ENCODE measurements at regions not wholly inside any gene's neighbourhood (a gene's known extent, or its start where the extent isn't known, plus 50 kb on each side); places are given as distances from the start of the nearest gene placed in this dataset.

DNA sequence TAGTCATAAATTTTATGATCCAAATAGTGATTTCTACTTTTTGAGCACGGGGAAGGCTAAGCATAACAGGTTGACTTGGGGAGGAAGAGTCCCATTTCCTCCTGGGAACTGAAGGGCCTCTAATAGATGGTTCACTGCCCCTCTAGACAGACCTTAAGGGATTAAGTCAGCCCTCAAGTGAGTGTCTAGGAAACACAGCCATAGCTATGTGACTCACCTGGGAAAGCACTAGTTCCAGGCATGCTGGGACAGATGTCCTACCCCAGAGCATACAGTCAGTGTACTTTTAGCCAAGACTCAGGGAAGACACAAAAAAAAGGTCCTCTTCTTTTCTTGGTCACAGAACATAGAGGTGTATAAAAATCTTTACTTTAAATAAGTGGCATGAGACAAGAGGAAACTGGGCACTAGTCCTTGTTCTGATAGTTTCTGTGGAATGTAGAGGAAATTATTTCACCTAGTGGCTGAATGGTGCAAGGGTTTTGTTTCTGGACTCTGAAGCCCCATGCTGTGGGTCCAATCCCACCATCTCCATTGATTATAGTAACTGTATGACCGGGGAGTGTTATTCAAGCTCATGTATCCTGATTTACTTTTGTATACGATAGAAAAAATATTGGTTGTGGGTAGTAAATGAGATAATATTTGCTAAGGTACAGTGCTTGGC, 86.0 kb downstream of the NREP start:
- H3K4me3 Mint-ChIP-seq: no peak overlapping the region
- H3K27me3 Mint-ChIP-seq (ENCODE audit: low read depth): no peaks in the 10 kb centered on the region
- H3K36me3 Mint-ChIP-seq: no peaks in the 10 kb centered on the region
- no peaks in the 10 kb centered on the region for H3K9me3 Mint-ChIP-seq
- H3K4me1 Mint-ChIP-seq: peaks cover 30% of the 10 kb centered on the region
- TF ChIP-seq, protein P1, sequence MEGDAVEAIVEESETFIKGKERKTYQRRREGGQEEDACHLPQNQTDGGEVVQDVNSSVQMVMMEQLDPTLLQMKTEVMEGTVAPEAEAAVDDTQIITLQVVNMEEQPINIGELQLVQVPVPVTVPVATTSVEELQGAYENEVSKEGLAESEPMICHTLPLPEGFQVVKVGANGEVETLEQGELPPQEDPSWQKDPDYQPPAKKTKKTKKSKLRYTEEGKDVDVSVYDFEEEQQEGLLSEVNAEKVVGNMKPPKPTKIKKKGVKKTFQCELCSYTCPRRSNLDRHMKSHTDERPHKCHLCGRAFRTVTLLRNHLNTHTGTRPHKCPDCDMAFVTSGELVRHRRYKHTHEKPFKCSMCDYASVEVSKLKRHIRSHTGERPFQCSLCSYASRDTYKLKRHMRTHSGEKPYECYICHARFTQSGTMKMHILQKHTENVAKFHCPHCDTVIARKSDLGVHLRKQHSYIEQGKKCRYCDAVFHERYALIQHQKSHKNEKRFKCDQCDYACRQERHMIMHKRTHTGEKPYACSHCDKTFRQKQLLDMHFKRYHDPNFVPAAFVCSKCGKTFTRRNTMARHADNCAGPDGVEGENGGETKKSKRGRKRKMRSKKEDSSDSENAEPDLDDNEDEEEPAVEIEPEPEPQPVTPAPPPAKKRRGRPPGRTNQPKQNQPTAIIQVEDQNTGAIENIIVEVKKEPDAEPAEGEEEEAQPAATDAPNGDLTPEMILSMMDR (IDR thresholded peaks at IDR 0.05; ENCODE audit: unreplicated experiment): no peak
- DNase-seq (ENCODE audit: low spot score in 2 of 2, unreplicated experiment in 2 of 2): no peak
- H3K27ac Mint-ChIP-seq: no peak overlapping the region

GRCh38 chr5:111668477-111669414, 88.2 kb downstream of the NREP start:
- H3K27ac Mint-ChIP-seq: no peak overlapping the region
- peaks cover 16% of the 10 kb centered on the region for H3K4me1 Mint-ChIP-seq
- H3K27me3 Mint-ChIP-seq (ENCODE audit: low read depth): no peaks in the 10 kb centered on the region
- H3K36me3 Mint-ChIP-seq: no peaks in the 10 kb centered on the region
- H3K9me3 Mint-ChIP-seq: no peaks in the 10 kb centered on the region
- TF ChIP-seq, protein P1 (IDR thresholded peaks at IDR 0.05; ENCODE audit: unreplicated experiment): no peak
- no peak for DNase-seq (ENCODE audit: low spot score in 2 of 2, unreplicated experiment in 2 of 2)
- no peak overlapping the region for H3K4me3 Mint-ChIP-seq

DNA sequence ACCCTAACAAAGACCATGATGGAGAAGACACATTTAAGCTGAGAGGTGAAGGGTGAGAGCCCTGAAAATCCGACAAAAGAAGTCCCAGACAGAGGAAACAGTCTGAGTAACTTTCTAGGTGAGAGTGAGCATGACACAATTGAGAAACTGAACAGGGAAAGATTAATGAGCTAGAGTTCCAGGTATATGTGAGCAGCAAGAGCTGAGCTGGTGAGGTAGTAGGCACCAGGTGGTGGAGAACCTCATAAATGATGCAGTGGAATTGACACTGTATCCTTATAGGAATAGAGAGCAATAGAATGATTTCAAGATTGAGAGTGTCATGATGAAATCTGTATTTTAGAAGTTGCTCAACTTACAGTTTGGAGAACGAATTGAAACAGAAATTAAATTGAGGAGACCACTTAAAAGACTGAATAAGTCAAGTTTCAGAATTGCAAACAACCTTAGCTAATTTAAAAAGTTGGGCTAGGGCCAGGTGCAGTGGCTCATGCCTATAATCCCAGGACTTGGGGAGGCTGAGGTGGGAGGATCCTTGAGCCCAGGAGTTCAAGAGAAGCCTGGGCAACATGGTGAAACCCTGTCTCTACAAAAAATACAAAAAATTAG, 89.8 kb downstream of the NREP start:
- Mint-ChIP-seq H3K9me3 (no peaks in the 10 kb centered on the region), H3K4me3 (no peak overlapping the region), H3K4me1 (peaks cover 9% of the 10 kb centered on the region), H3K36me3 (no peaks in the 10 kb centered on the region), H3K27ac (no peak overlapping the region), H3K27me3 (ENCODE audit: low read depth) (no peaks in the 10 kb centered on the region)
- TF ChIP-seq, protein P1 (IDR thresholded peaks at IDR 0.05; ENCODE audit: unreplicated experiment): no peak
- DNase-seq (ENCODE audit: low spot score in 2 of 2, unreplicated experiment in 2 of 2): no peak

DNA sequence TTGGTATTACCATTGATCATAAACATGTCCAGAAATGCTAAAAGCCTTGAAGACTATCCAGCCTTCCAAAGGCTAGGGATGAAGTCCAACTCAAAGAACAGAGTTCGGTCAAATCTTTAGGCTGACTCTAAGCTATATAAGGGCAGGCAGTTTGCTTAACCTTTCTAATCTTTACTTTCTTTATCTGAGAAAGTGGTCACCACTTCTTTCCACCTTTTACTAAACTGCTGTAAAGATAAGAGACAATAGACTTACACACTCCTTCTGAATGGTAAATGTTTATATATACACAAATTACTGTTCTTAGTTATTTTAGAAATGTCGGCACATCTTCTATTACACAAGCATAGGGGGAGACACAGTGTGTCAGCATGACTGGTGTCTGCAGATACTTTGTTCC, 100.4 kb downstream of the NREP start:
- H3K9me3 Mint-ChIP-seq: peaks cover 41% of the 10 kb centered on the region
- TF ChIP-seq, protein P1 (IDR thresholded peaks at IDR 0.05; ENCODE audit: unreplicated experiment): no peak
- peaks cover 14% of the 10 kb centered on the region for H3K36me3 Mint-ChIP-seq
- no peaks in the 10 kb centered on the region for H3K27me3 Mint-ChIP-seq (ENCODE audit: low read depth)
- no peak overlapping the region for H3K27ac Mint-ChIP-seq
- DNase-seq (ENCODE audit: low spot score in 2 of 2, unreplicated experiment in 2 of 2): no peak
- H3K4me1 Mint-ChIP-seq: no peaks in the 10 kb centered on the region
- no peak overlapping the region for H3K4me3 Mint-ChIP-seq

- H3K4me1 Mint-ChIP-seq: no peaks in the 10 kb centered on the region
- H3K36me3 Mint-ChIP-seq: peaks cover 7% of the 10 kb centered on the region
- DNase-seq (ENCODE audit: low spot score in 2 of 2, unreplicated experiment in 2 of 2): no peak
- H3K4me3 Mint-ChIP-seq: no peak overlapping the region
- TF ChIP-seq, protein P1 (IDR thresholded peaks at IDR 0.05; ENCODE audit: unreplicated experiment): no peak
- no peaks in the 10 kb centered on the region for H3K27me3 Mint-ChIP-seq (ENCODE audit: low read depth)
- H3K27ac Mint-ChIP-seq: no peak overlapping the region
- H3K9me3 Mint-ChIP-seq: peaks cover 32% of the 10 kb centered on the region
Measured at GRCh38 chr5:111655169-111655924, 101.6 kb downstream of the NREP start.

All from mesothelial cell of epicardium (in vitro differentiated cells).